Non-pigmented ciliary epithelial cell (primary cell): ENCODE measurements at regions not wholly inside any gene's neighbourhood (a gene's known extent, or its start where the extent isn't known, plus 50 kb on each side); places are given as distances from the start of the nearest gene placed in this dataset.
A peak's percentile ranks its signal among the peaks of the same experiment; 100 is the strongest.

Source experiments
- DNase-seq: peaks from one replicate; pipeline ENCODE4 v3.0.0-alpha.2; 2010; ENCODE audit warnings: low read depth

GRCh38 chr12:41768456-41768855 lies 376.2 kb downstream of the GXYLT1 start:
- no peak for DNase-seq

- no peak for DNase-seq
Observed at GRCh38 chr12:41762691-41763090, 382.0 kb downstream of the GXYLT1 start.

- no peak for DNase-seq
Observed at GRCh38 chr12:41745593-41745992, 399.1 kb downstream of the GXYLT1 start.

- DNase-seq = peak; percentile 4
Observed at GRCh38 chr12:41743835-41744234, 400.8 kb downstream of the GXYLT1 start.

GRCh38 chr12:41739066-41739465 lies 405.6 kb downstream of the GXYLT1 start:
- no peak for DNase-seq

- no peak for DNase-seq
Observed at GRCh38 chr12:41737423-41737822, 407.3 kb downstream of the GXYLT1 start.

- no peak for DNase-seq
Observed at GRCh38 chr12:41736436-41736835, 408.2 kb downstream of the GXYLT1 start.

GRCh38 chr12:41731691-41732090 lies 413.0 kb downstream of the GXYLT1 start:
- DNase-seq = no peak

- no peak for DNase-seq
Observed at GRCh38 chr12:41731061-41731460, 413.6 kb downstream of the GXYLT1 start.

- DNase-seq = no peak
Observed at GRCh38 chr12:41724216-41724615, 420.5 kb downstream of the GXYLT1 start.

GRCh38 chr12:41719214-41719613 lies 425.5 kb downstream of the GXYLT1 start:
- no peak for DNase-seq

- DNase-seq = no peak
Observed at GRCh38 chr12:41715256-41715655, 429.4 kb downstream of the GXYLT1 start.

GRCh38 chr12:41709463-41710285 lies 435.0 kb downstream of the GXYLT1 start:
- DNase-seq = peak; percentile 22

GRCh38 chr12:41709012-41709411 lies 435.7 kb downstream of the GXYLT1 start:
- DNase-seq = no peak

- no peak for DNase-seq
Observed at GRCh38 chr12:41706376-41706775, 438.3 kb downstream of the GXYLT1 start.

- no peak for DNase-seq
Observed at GRCh38 chr12:41701943-41702601, 442.6 kb downstream of the GXYLT1 start.

- no peak for DNase-seq
Observed at GRCh38 chr12:41700940-41701339, 443.7 kb downstream of the GXYLT1 start.

GRCh38 chr12:41699658-41700057 lies 445.0 kb downstream of the GXYLT1 start:
- DNase-seq = no peak

- DNase-seq = no peak
Observed at GRCh38 chr12:41697161-41697560, 447.5 kb downstream of the GXYLT1 start.

- no peak for DNase-seq
Observed at GRCh38 chr12:41684997-41685396, 459.7 kb downstream of the GXYLT1 start.

- no peak for DNase-seq
Observed at GRCh38 chr12:41683513-41684240, 461.0 kb downstream of the GXYLT1 start.

- DNase-seq = no peak
Observed at GRCh38 chr12:41683023-41683422, 461.7 kb downstream of the GXYLT1 start.

- no peak for DNase-seq
Observed at GRCh38 chr12:41681898-41682297, 462.8 kb downstream of the GXYLT1 start.
